H1 (cell line): ENCODE measurements at regions not wholly inside any gene's neighbourhood (a gene's known extent, or its start where the extent isn't known, plus 50 kb on each side); places are given as distances from the start of the nearest gene placed in this dataset.

Experiments
- EGR1 ChIP-seq: IDR thresholded peaks from 2 replicates; pipeline ENCODE4 v1.6.1; 2011; ENCODE audit warnings: low read depth, low read length, borderline replicate concordance
- GABPA ChIP-seq: IDR thresholded peaks from 2 replicates; pipeline ENCODE4 v1.6.1; 2011; ENCODE audit warnings: mild to moderate bottlenecking, low read length, moderate library complexity, borderline replicate concordance; ENCODE audit not compliant: insufficient read depth
- KDM5A ChIP-seq: fragments of 200-600 bp; IDR thresholded peaks from 2 replicates; pipeline ENCODE4 v1.7.1; 2012; ENCODE audit warnings: mild to moderate bottlenecking, low read length, inconsistent platforms, mixed read lengths
- POLR2A ChIP-seq, 2 experiments: IDR thresholded peaks; 1 replicate in 1 of 2; 2 replicates in 1 of 2; pipeline ENCODE4 v1.6.1; 2011; ENCODE audit warnings: low read depth in 2 of 2, low read length in 2 of 2, mild to moderate bottlenecking in 2 of 2; ENCODE audit errors: control extremely low read depth in 1 of 2
- TBP ChIP-seq: IDR thresholded peaks from 2 replicates; pipeline ENCODE4 v1.6.1; 2011; ENCODE audit warnings: low read depth, low read length, improper control_type of control experiment

DNA sequence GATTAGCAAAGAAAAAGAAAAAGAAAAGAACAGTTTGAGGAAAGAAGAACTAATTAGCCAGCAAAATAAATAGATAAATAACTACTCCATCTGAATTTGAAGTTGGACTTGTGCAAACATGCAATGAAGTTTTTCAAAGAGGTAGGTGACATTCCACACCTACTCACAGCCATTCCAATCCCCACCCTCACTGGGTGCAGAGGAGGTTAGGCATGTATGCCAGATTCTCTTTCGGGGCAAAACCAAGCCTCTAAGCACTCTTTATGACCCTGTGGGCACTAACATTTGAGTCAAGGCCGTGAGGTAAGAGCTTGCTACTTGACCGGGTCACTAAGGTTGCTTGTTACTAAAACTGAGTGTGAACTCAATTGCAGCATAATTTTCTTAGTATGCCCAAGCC lies 108.4 kb upstream of the SEMA3A start (continued):
- TF ChIP-seq EGR1 (no peak), GABPA (no peak), POLR2A (IDR thresholded peaks at IDR 0.05; ENCODE audit: control extremely low read depth in 1 of 2, low read depth in 2 of 2, low read length in 2 of 2) (no peak), KDM5A (no peak), TBP (no peak)
